ENCODE measurements at regions not wholly inside any gene's neighbourhood (a gene's known extent, or its start where the extent isn't known, plus 50 kb on each side); places are given as distances from the start of the nearest gene placed in this dataset.

GRCh38 chr1:84069236-84069845, 70.4 kb upstream of the TTLL7 start:
- Mint-ChIP-seq H3K9me3 (ENCODE audit: insufficient read depth) (no peaks in the 10 kb centered on the region), H3K27me3 (peaks cover 27% of the 10 kb centered on the region), H3K4me1 (no peaks in the 10 kb centered on the region), H3K4me3 (no peak overlapping the region), H3K27ac (no peak overlapping the region)
- no peaks in the 10 kb centered on the region for H3K36me3 ChIP-seq (replicated peaks in 1 of 2; ENCODE audit: control extremely low read depth in 1 of 2, control insufficient read depth in 1 of 2, extremely low read depth in 1 of 2, insufficient read depth in 2 of 2, low read length in 1 of 2)
- ATAC-seq (ENCODE audit: low read depth) (no peak), DNase-seq (no peak)
- peaks cover 0 to 9% (median 1%) of the 10 kb centered on the region in 4 experiments for H3K27me3 ChIP-seq (replicated peaks in 1 of 4; ENCODE audit: control extremely low read depth in 1 of 4, control insufficient read depth in 3 of 4, insufficient read depth in 4 of 4, low read length in 3 of 4)
- ChIA-PET POLR2A (no interaction called here), CTCF (no interaction called here)
- no CpG with 5 or more reads among the region's 2 CpGs for WGBS (ENCODE audit: insufficient coverage)
- no peak overlapping the region for H2AFZ ChIP-seq (ENCODE audit: insufficient read depth, low read depth, low read length, poor library complexity, severe bottlenecking)
- H4K20me1 ChIP-seq (ENCODE audit: control insufficient read depth, insufficient read depth, low read length, poor library complexity, severe bottlenecking) = no peaks in the 10 kb centered on the region
- no peak overlapping the region for H3K4me3 ChIP-seq (ENCODE audit: control extremely low read depth in 1 of 5, extremely low read depth in 1 of 5, insufficient read depth in 1 of 5, low read depth in 2 of 5, low read length in 4 of 5)
- H3K9me3 ChIP-seq (ENCODE audit: control extremely low read depth in 1 of 3, control insufficient read depth in 2 of 3, insufficient read depth in 1 of 3, low read length in 2 of 3) = peaks cover 0 to 9% (median 3%) of the 10 kb centered on the region in 3 donors
- intact Hi-C loops (cut with micrococcal nuclease) = no loop called here
- TF ChIP-seq CTCF (IDR thresholded peaks at IDR 0.05) = no peak
- TF ChIP-seq EZH2 (IDR thresholded peaks at IDR 0.05; ENCODE audit: borderline replicate concordance, insufficient read depth, low read depth, low read length, poor library complexity, severe bottlenecking) = no peak
- no peaks in the 10 kb centered on the region for H3K4me1 ChIP-seq (ENCODE audit: control insufficient read depth in 2 of 2, insufficient read depth in 2 of 2, low read length in 2 of 2)
- no peaks in the 10 kb centered on the region for H3K79me2 ChIP-seq (ENCODE audit: control insufficient read depth, insufficient read depth, low read length)
- no peak overlapping the region for H3K4me2 ChIP-seq (replicated peaks; ENCODE audit: low read depth, low read length, poor library complexity, severe bottlenecking)
- no peak overlapping the region for H3K27ac ChIP-seq (ENCODE audit: low read length in 2 of 2)
- H3K9ac ChIP-seq (ENCODE audit: low read length) = no peak overlapping the region

- ChIA-PET POLR2A (no interaction called here), CTCF (no interaction called here)
- ATAC-seq (ENCODE audit: low read depth) = no peak
- WGBS (ENCODE audit: insufficient coverage) = no CpG with 5 or more reads among the region's 1 CpG
- intact Hi-C loops (cut with micrococcal nuclease) = no loop called here
- H3K9ac ChIP-seq (ENCODE audit: low read length) = no peak overlapping the region
- no peaks in the 10 kb centered on the region for H4K20me1 ChIP-seq (ENCODE audit: control insufficient read depth, insufficient read depth, low read length, poor library complexity, severe bottlenecking)
- no peak overlapping the region for H2AFZ ChIP-seq (ENCODE audit: insufficient read depth, low read depth, low read length, poor library complexity, severe bottlenecking)
- no peak overlapping the region for H3K27ac Mint-ChIP-seq
- no peaks in the 10 kb centered on the region for H3K4me1 ChIP-seq (ENCODE audit: control insufficient read depth in 2 of 2, insufficient read depth in 2 of 2, low read length in 2 of 2)
- H3K27me3 Mint-ChIP-seq = peaks cover 20% of the 10 kb centered on the region
- no peak overlapping the region for H3K4me2 ChIP-seq (replicated peaks; ENCODE audit: low read depth, low read length, poor library complexity, severe bottlenecking)
- H3K27me3 ChIP-seq (replicated peaks in 1 of 4; ENCODE audit: control extremely low read depth in 1 of 4, control insufficient read depth in 3 of 4, insufficient read depth in 4 of 4, low read length in 3 of 4) = peaks cover 0 to 9% (median 1%) of the 10 kb centered on the region in 4 experiments
- H3K79me2 ChIP-seq (ENCODE audit: control insufficient read depth, insufficient read depth, low read length) = no peaks in the 10 kb centered on the region
- peaks cover 0 to 1% (median 0%) of the 10 kb centered on the region in 3 donors for H3K9me3 ChIP-seq (ENCODE audit: control extremely low read depth in 1 of 3, control insufficient read depth in 2 of 3, insufficient read depth in 1 of 3, low read length in 2 of 3)
- no peak for DNase-seq
- H3K36me3 ChIP-seq (replicated peaks in 1 of 2; ENCODE audit: control extremely low read depth in 1 of 2, control insufficient read depth in 1 of 2, extremely low read depth in 1 of 2, insufficient read depth in 2 of 2, low read length in 1 of 2) = no peaks in the 10 kb centered on the region
- no peak overlapping the region for H3K4me3 Mint-ChIP-seq
- no peak for TF ChIP-seq CTCF (IDR thresholded peaks at IDR 0.05)
- no peak for TF ChIP-seq EZH2 (IDR thresholded peaks at IDR 0.05; ENCODE audit: borderline replicate concordance, insufficient read depth, low read depth, low read length, poor library complexity, severe bottlenecking)
- H3K4me3 ChIP-seq (ENCODE audit: control extremely low read depth in 1 of 5, extremely low read depth in 1 of 5, insufficient read depth in 1 of 5, low read depth in 2 of 5, low read length in 4 of 5) = no peak overlapping the region
- H3K27ac ChIP-seq (ENCODE audit: low read length in 2 of 2) = no peak overlapping the region
- H3K4me1 Mint-ChIP-seq = no peaks in the 10 kb centered on the region
- no peaks in the 10 kb centered on the region for H3K9me3 Mint-ChIP-seq (ENCODE audit: insufficient read depth)
These were observed 63.6 kb upstream of the TTLL7 start for GRCh38 chr1:84062496-84062895.

All from B cell (primary cell).